Activated CD4-positive, CD25-positive, alpha-beta regulatory T cell treated with anti-CD3 and anti-CD28 coated beads, Interleukin-2, amount 50 U/mL, for 16 hours (primary cell): ENCODE measurements at regions not wholly inside any gene's neighbourhood (a gene's known extent, or its start where the extent isn't known, plus 50 kb on each side); places are given as distances from the start of the nearest gene placed in this dataset.

ENCODE experiments used
- DNase-seq: peaks from one replicate; pipeline ENCODE4 v3.0.0-alpha.2; 2020; ENCODE audit warnings: low read depth, low spot score

- peak; percentile 42 for DNase-seq
Observed at GRCh38 chr6:168884646-168885086, 369.0 kb downstream of the THBS2 start.

GRCh38 chr6:168884050-168884645 lies 369.5 kb downstream of the THBS2 start:
- no peak for DNase-seq

- DNase-seq: no peak
Observed at GRCh38 chr6:168883410-168884049, 370.1 kb downstream of the THBS2 start.

GRCh38 chr6:168880271-168880670 lies 373.4 kb downstream of the THBS2 start:
- DNase-seq: no peak

- no peak for DNase-seq
Observed at GRCh38 chr6:168877821-168878282, 375.8 kb downstream of the THBS2 start.

GRCh38 chr6:168876956-168877355 lies 376.7 kb downstream of the THBS2 start:
- DNase-seq: no peak

GRCh38 chr6:168875811-168876576 lies 377.7 kb downstream of the THBS2 start:
- DNase-seq: no peak

- no peak for DNase-seq
Observed at GRCh38 chr6:168874637-168875036, 379.0 kb downstream of the THBS2 start.

GRCh38 chr6:168873278-168874190 lies 380.1 kb downstream of the THBS2 start:
- no peak for DNase-seq

GRCh38 chr6:168871642-168872315 lies 381.9 kb downstream of the THBS2 start:
- DNase-seq: no peak

GRCh38 chr6:168870982-168871381 lies 382.7 kb downstream of the THBS2 start:
- no peak for DNase-seq

- DNase-seq: no peak
Observed at GRCh38 chr6:168867247-168868102, 386.2 kb downstream of the THBS2 start.

- no peak for DNase-seq
Observed at GRCh38 chr6:168866534-168866933, 387.1 kb downstream of the THBS2 start.

GRCh38 chr6:168865522-168865921 lies 388.1 kb downstream of the THBS2 start:
- no peak for DNase-seq

GRCh38 chr6:168864541-168865460 lies 388.8 kb downstream of the THBS2 start:
- DNase-seq: no peak

GRCh38 chr6:168863467-168863866 lies 390.2 kb downstream of the THBS2 start:
- DNase-seq: no peak

- DNase-seq: no peak
Observed at GRCh38 chr6:168862346-168862980, 391.2 kb downstream of the THBS2 start.

- DNase-seq: no peak
Observed at GRCh38 chr6:168860987-168861386, 392.7 kb downstream of the THBS2 start.

- no peak for DNase-seq
Observed at GRCh38 chr6:168860341-168860740, 393.3 kb downstream of the THBS2 start.
